GM18505 (cell line): ENCODE measurements at regions not wholly inside any gene's neighbourhood (a gene's known extent, or its start where the extent isn't known, plus 50 kb on each side); places are given as distances from the start of the nearest gene placed in this dataset.

ENCODE experiments used
- ATAC-seq: cut with Tn5 transposase; IDR thresholded peaks from one replicate; pipeline ENCODE4 v1.9.1; 2021; ENCODE audit not compliant: unreplicated experiment
- POLR2A ChIP-seq: IDR thresholded peaks from 4 replicates; pipeline ENCODE4 v1.6.1; 2011; ENCODE audit warnings: borderline replicate concordance; ENCODE audit not compliant: insufficient read depth, insufficient read length; ENCODE audit errors: extremely low read depth

- ATAC-seq = no peak
- no peak for TF ChIP-seq POLR2A
Observed at GRCh38 chr12:24246934-24247333, 297.5 kb upstream of the SOX5 start.

GRCh38 chr12:24246376-24246775, 296.9 kb upstream of the SOX5 start:
- TF ChIP-seq POLR2A = no peak
- ATAC-seq = no peak

- ATAC-seq = no peak
- no peak for TF ChIP-seq POLR2A
Observed at GRCh38 chr12:24244801-24245200, 295.3 kb upstream of the SOX5 start.

DNA sequence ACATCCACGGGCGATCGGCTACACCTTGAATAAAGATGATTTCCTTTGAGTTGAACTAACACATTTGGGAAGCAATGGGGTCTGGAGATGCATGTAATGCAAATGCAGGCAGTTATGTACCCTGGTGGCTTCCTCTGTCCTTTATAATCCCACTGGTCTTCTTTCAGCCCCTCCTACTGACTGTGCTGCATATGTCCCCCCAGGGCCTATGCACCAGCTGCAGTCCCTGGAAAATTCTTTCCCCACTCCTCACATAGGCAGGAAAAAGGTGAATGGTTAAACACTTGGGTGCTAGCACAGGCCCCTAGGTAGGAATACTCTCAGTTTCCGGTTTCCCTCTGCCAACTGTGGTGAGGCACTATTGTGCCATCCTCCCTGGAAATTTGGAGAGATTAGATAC, 294.8 kb upstream of the SOX5 start:
- no peak for ATAC-seq
- no peak for TF ChIP-seq POLR2A

GRCh38 chr12:24240707-24241106, 291.2 kb upstream of the SOX5 start:
- TF ChIP-seq POLR2A = no peak

DNA sequence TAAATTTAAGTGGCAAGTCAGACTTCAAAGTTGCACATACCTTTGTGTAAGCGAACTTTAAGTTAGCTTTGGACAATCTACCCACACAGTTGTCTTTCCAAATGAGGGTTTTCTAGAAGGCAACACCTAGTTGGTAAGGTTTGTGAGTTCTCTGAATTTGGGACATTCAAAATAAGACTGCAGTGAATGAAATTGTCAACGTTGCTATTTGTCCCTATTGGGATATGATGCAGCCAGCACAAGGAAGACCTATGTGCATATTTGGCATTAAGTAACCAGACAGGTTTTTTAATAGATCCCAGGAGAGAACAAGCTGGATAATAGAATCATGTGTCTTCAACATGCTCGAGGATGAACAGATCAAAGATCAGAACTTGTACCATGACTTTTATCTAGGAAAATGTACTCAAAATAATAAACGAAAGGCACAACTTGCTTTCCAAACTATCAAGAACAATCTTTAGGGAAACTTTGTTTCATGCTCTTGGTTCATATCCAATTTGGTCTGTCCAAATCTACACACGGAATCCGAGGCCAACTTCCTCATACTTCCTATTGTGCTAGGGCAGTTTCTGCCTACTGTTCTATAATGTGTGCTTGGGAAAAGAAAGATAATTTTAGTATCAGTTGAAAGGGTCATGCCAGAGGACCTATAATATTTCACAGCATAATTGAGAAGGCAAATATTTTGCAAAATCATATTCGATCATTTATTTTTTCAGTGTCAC, 284.2 kb upstream of the SOX5 start:
- no peak for TF ChIP-seq POLR2A
- ATAC-seq = no peak

More at GRCh38 chr12:24240707-24241106, 291.2 kb upstream of the SOX5 start:
- no peak for ATAC-seq

- TF ChIP-seq POLR2A = no peak
- ATAC-seq = no peak
Observed at GRCh38 chr12:24232531-24232930, 283.1 kb upstream of the SOX5 start.

DNA sequence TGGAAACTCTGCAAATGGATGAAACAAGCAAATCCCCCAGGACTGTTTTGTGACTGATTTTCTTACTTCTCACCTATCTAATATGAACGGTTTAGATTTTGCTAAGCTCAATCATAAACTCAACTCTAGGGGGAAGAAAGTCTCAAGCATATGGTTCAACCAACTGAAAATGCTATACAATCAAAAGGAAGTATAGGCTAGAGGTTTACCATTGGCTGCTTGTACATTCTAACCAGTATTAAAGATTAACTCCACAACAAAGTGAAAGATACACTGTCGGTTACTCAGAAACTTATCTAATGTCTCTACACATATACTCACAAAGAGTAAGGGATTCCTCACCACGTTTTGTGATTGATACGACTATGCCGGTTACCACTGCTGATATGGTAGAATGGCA, 281.8 kb upstream of the SOX5 start:
- TF ChIP-seq POLR2A = no peak
- peak; percentile 48 for ATAC-seq

GRCh38 chr12:24230061-24230701, 280.7 kb upstream of the SOX5 start:
- no peak for ATAC-seq
- no peak for TF ChIP-seq POLR2A

DNA sequence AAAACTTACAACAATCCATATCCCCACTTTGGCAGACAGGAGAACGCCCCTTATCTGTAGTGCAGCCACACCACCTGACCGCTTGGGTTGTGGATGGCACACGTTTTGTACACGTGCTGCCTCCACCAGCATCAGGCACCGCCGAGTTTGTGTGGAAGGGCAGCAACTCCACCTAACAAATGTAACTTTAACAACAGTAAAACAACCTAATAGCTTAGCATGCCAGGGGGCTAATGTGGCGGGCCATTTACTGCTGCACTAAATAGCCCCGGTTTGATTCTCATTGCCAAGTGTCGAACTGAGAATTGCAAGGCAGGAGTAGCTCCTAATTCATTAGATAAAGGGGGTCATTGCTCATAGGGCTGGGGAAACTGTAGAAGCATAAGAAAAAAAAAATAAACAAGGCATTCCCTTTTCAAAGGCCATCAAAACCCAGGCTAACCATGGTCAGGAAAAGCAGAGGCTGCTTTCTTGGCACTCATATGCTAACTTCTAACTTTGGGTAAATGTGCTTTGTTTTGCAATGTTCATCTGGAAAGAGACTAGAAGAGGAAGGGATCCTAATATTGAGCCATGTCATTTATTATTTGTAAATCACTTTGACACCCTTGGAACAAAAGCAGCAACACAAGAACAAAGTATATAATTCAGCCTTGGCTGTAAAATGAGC, 279.7 kb upstream of the SOX5 start:
- no peak for TF ChIP-seq POLR2A
- no peak for ATAC-seq

GRCh38 chr12:24228371-24228770, 278.9 kb upstream of the SOX5 start:
- no peak for ATAC-seq
- TF ChIP-seq POLR2A = no peak

GRCh38 chr12:24227551-24227950, 278.1 kb upstream of the SOX5 start:
- no peak for TF ChIP-seq POLR2A
- no peak for ATAC-seq

- no peak for TF ChIP-seq POLR2A
- no peak for ATAC-seq
Observed at GRCh38 chr12:24226745-24227350, 277.4 kb upstream of the SOX5 start.
